OCI-LY3 (cell line): ENCODE measurements at regions not wholly inside any gene's neighbourhood (a gene's known extent, or its start where the extent isn't known, plus 50 kb on each side); places are given as distances from the start of the nearest gene placed in this dataset.

Experiments used
- H2AFZ ChIP-seq: fragments of 200-600, 300-600 bp; shearing (Covaris generic); 2 replicates; pipeline ENCODE4 v1.6.0; 2014; ENCODE audit warnings: antibody characterized with exemption, low read depth, low read length
- H3K27ac ChIP-seq: fragments of 200-600, 300-600 bp; sonication (generic); 2 replicates; pipeline ENCODE4 v1.5.1; 2014; ENCODE audit warnings: mild to moderate bottlenecking, low read length, moderate library complexity, mixed read lengths
- H3K27me3 ChIP-seq: fragments of 200-600, 300-600 bp; sonication (generic); 2 replicates; pipeline ENCODE4 v1.6.1; 2014; ENCODE audit warnings: low read depth, low read length, mixed read lengths
- H3K36me3 ChIP-seq: fragments of 200-600, 300-600 bp; sonication (generic); replicated peaks from 2 replicates; pipeline ENCODE3; 2014; ENCODE audit warnings: low read depth, low read length, mixed read lengths
- H3K4me1 ChIP-seq: fragments of 300-600, 200-600 bp; sonication (generic); 2 replicates; pipeline ENCODE4 v1.6.1; 2014; ENCODE audit warnings: low read length, mixed read lengths
- H3K4me2 ChIP-seq: fragments of 200-600, 300-600 bp; sonication (generic); 2 replicates; pipeline ENCODE4 v1.6.1; 2014; ENCODE audit warnings: low read length, mixed read lengths
- H3K4me3 ChIP-seq: fragments of 300-600, 200-600 bp; sonication (generic); 2 replicates; pipeline ENCODE4 v1.5.1; 2014; ENCODE audit warnings: antibody characterized with exemption, mild to moderate bottlenecking, low read length, moderate library complexity
- H3K79me2 ChIP-seq: fragments of 300-600, 200-600 bp; shearing (Covaris generic); 2 replicates; pipeline ENCODE4 v1.6.1; 2014; ENCODE audit warnings: mild to moderate bottlenecking, low read length, mixed read lengths
- H3K9ac ChIP-seq: fragments of 300-600, 200-600 bp; shearing (Covaris generic); 2 replicates; pipeline ENCODE4 v1.6.0; 2014; ENCODE audit warnings: mild to moderate bottlenecking, low read length, moderate library complexity
- H3K9me3 ChIP-seq: fragments of 200-600, 300-600 bp; shearing (Covaris generic); 2 replicates; pipeline ENCODE4 v1.6.1; 2014; ENCODE audit warnings: low read length, mixed read lengths; ENCODE audit not compliant: insufficient read depth
- H4K20me1 ChIP-seq: fragments of 200-600, 300-600 bp; sonication (generic); 2 replicates; pipeline ENCODE4 v1.6.1; 2016; ENCODE audit warnings: low read length, mixed read lengths; ENCODE audit not compliant: insufficient read depth
- CTCF ChIP-seq: fragments of 200-600, 300-600 bp; sonication (generic); IDR thresholded peaks from 2 replicates; pipeline ENCODE4 v1.5.1; 2014; ENCODE audit warnings: antibody characterized with exemption, low read length, low read depth
- EZH2phosphoT487 ChIP-seq: fragments of 200-600 bp; shearing (Covaris generic); IDR thresholded peaks from 2 replicates; pipeline ENCODE4 v1.6.1; 2018; ENCODE audit warnings: antibody characterized with exemption, mixed run types, low read depth

- Histone ChIP-seq H3K9me3 (no peaks in the 10 kb centered on the region), H3K79me2 (no peaks in the 10 kb centered on the region), H3K27me3 (peaks cover 2% of the 10 kb centered on the region; the same call in 1 of the 2 replicates), H3K27ac (no peak overlapping the region), H2AFZ (no peak overlapping the region), H3K36me3 (no peaks in the 10 kb centered on the region), H3K4me3 (no peak overlapping the region), H3K9ac (no peak overlapping the region), H3K4me2 (no peak overlapping the region), H3K4me1 (no peaks in the 10 kb centered on the region), H4K20me1 (no peaks in the 10 kb centered on the region)
- TF ChIP-seq CTCF: no peak
- TF ChIP-seq EZH2phosphoT487: no peak
Observed at GRCh38 chr5:111836426-111836825, 79.4 kb upstream of the NREP start.

GRCh38 chr5:111834926-111835599 is 78.1 kb upstream of the NREP start:
- TF ChIP-seq CTCF (peak; percentile 56), EZH2phosphoT487 (no peak)
- no peaks in the 10 kb centered on the region for H3K4me1 ChIP-seq
- no peak overlapping the region for H3K9ac ChIP-seq
- H3K36me3 ChIP-seq: no peaks in the 10 kb centered on the region
- no peaks in the 10 kb centered on the region for H3K9me3 ChIP-seq
- no peak overlapping the region for H2AFZ ChIP-seq
- peaks cover 2% of the 10 kb centered on the region; the same call in 1 of the 2 replicates for H3K27me3 ChIP-seq
- H4K20me1 ChIP-seq: no peaks in the 10 kb centered on the region
- H3K4me2 ChIP-seq: no peak overlapping the region
- no peak overlapping the region for H3K27ac ChIP-seq
- H3K4me3 ChIP-seq: no peak overlapping the region
- H3K79me2 ChIP-seq: no peaks in the 10 kb centered on the region

- H3K4me2 ChIP-seq: no peak overlapping the region
- no peaks in the 10 kb centered on the region for H4K20me1 ChIP-seq
- no peaks in the 10 kb centered on the region for H3K27me3 ChIP-seq
- no peak overlapping the region for H3K9ac ChIP-seq
- H3K79me2 ChIP-seq: no peaks in the 10 kb centered on the region
- no peak overlapping the region for H3K4me3 ChIP-seq
- no peaks in the 10 kb centered on the region for H3K36me3 ChIP-seq
- H3K4me1 ChIP-seq: no peaks in the 10 kb centered on the region
- H3K27ac ChIP-seq: no peak overlapping the region
- H2AFZ ChIP-seq: no peak overlapping the region
- no peaks in the 10 kb centered on the region for H3K9me3 ChIP-seq
- TF ChIP-seq EZH2phosphoT487 (no peak), CTCF (no peak)
Observed at GRCh38 chr5:111830333-111830732, 73.3 kb upstream of the NREP start.

GRCh38 chr5:111829701-111830100 is 72.7 kb upstream of the NREP start:
- no peak for TF ChIP-seq CTCF
- no peak for TF ChIP-seq EZH2phosphoT487
- Histone ChIP-seq H3K27me3 (no peaks in the 10 kb centered on the region), H3K36me3 (no peaks in the 10 kb centered on the region), H2AFZ (no peak overlapping the region), H3K9me3 (no peaks in the 10 kb centered on the region), H3K9ac (no peak overlapping the region), H4K20me1 (no peaks in the 10 kb centered on the region), H3K4me1 (no peaks in the 10 kb centered on the region), H3K79me2 (no peaks in the 10 kb centered on the region), H3K4me2 (no peak overlapping the region), H3K27ac (no peak overlapping the region), H3K4me3 (no peak overlapping the region)
